Panc1 (cell line): ENCODE measurements at regions not wholly inside any gene's neighbourhood (a gene's known extent, or its start where the extent isn't known, plus 50 kb on each side); places are given as distances from the start of the nearest gene placed in this dataset.

Experiments
- ATAC-seq: fragments of 200-7000 bp; cut with Tn5 transposase; 2 replicates; pipeline ENCODE4 v1.9.1; 2020; ENCODE audit warnings: mild to moderate bottlenecking, moderate library complexity
- BruUV-seq: library from RNA; stranded (reverse); fragments of 400-500 nt; replicated peaks from 2 replicates; lab custom pipeline; 2021; lab: Mats Ljungman, UMichigan
- CTCF ChIA-PET: fragments of 300-600 bp; sonication (Branson Sonifier 250); formaldehyde crosslinking; loops from one replicate; lab custom pipeline; 2022; ENCODE audit warnings: antibody characterized with exemption; lab: Charles Lee
- POLR2A ChIA-PET: fragments of 300-600 bp; sonication (Branson Sonifier 250); formaldehyde crosslinking; loops from one replicate; lab custom pipeline; 2022; ENCODE audit warnings: antibody characterized with exemption; lab: Charles Lee
- DNase-seq: peaks from one replicate; pipeline ENCODE4 v3.0.0-alpha.2; 2010; ENCODE audit warnings: low read depth, low spot score
- H3K27ac ChIP-seq: 2 replicates; pipeline ENCODE4 v1.5.1; 2011; ENCODE audit warnings: mild to moderate bottlenecking, low read length, inconsistent platforms
- H3K27me3 ChIP-seq: fragments of 200-500 bp; sonication (Bioruptor generic); 2 replicates; pipeline ENCODE4 v1.6.0; 2014; ENCODE audit warnings: low read length, inconsistent platforms; ENCODE audit not compliant: control insufficient read depth, insufficient read depth
- H3K36me3 ChIP-seq: fragments of 200-500 bp; sonication (Bioruptor generic); 2 replicates; pipeline ENCODE4 v1.5.1; 2014; ENCODE audit warnings: inconsistent platforms, mild to moderate bottlenecking, low read length, moderate library complexity; ENCODE audit not compliant: control insufficient read depth, insufficient read depth
- H3K4me1 ChIP-seq: 2 replicates; pipeline ENCODE4 v1.5.1; 2011; ENCODE audit warnings: inconsistent platforms, mild to moderate bottlenecking, low read length, moderate library complexity; ENCODE audit not compliant: control insufficient read depth, insufficient read depth
- H3K4me3 ChIP-seq, 2 experiments: 2 replicates each; pipeline ENCODE4 v1.5.1; 2011 to 2012; ENCODE audit warnings: low read depth in 2 of 2, low read length in 2 of 2, mild to moderate bottlenecking in 2 of 2, inconsistent platforms in 1 of 2, moderate library complexity in 1 of 2
- H3K9me3 ChIP-seq: fragments of 200-500 bp; sonication (Bioruptor generic); 2 replicates; pipeline ENCODE4 v1.5.1; 2014; ENCODE audit warnings: low read depth, mild to moderate bottlenecking, inconsistent platforms, low read length, moderate library complexity; ENCODE audit not compliant: control insufficient read depth, insufficient read depth
- CTCF ChIP-seq: fragments of 450-650 bp; IDR thresholded peaks from 2 replicates; pipeline ENCODE4 v1.5.1; 2017; ENCODE audit warnings: mild to moderate bottlenecking
- POLR2AphosphoS5 ChIP-seq: IDR thresholded peaks from 2 replicates; pipeline ENCODE4 v1.6.1; 2012; ENCODE audit warnings: mild to moderate bottlenecking, low read depth, low read length, moderate library complexity
- REST ChIP-seq, 2 experiments: IDR thresholded peaks; 2 replicates each; pipeline ENCODE4 v1.6.1; 2011 to 2012; ENCODE audit warnings: low read depth in 2 of 2, control low read depth in 1 of 2, low read length in 1 of 2, mild to moderate bottlenecking in 1 of 2, moderate library complexity in 1 of 2; ENCODE audit not compliant: insufficient read depth in 1 of 2
- SIN3A ChIP-seq: IDR thresholded peaks from 2 replicates; pipeline ENCODE4 v1.6.1; 2012; ENCODE audit warnings: low read depth, mild to moderate bottlenecking, low read length, moderate library complexity, borderline replicate concordance; ENCODE audit not compliant: insufficient read depth
- TCF7L2 ChIP-seq: IDR thresholded peaks from 2 replicates; pipeline ENCODE4 v1.6.1; 2011; ENCODE audit warnings: mild to moderate bottlenecking, low read depth, low read length, inconsistent platforms
- in situ Hi-C: cut with HindIII; loops from 2 replicates; pipeline ENCODE4 v1.10.0; 2016; ENCODE audit warnings: low sequenced_read_pairs, low pct_unique_long_range_greater_than_20kb
- intact Hi-C: fragments of 100-400 bp; cut with micrococcal nuclease; formaldehyde crosslinking; loops from one replicate; pipeline ENCODE4 v1.10.0; 2022; ENCODE audit not compliant: unreplicated experiment

GRCh38 chr1:29576510-29576909 is 340.2 kb downstream of the PTPRU start:
- in situ Hi-C loops = no loop called here
- BruUV-seq = no TSS peak
- intact Hi-C loops = no loop called here
- ChIA-PET CTCF (no interaction called here), POLR2A (no interaction called here)
- H3K4me3 ChIP-seq = no peak overlapping the region
- H3K36me3 ChIP-seq = no peaks in the 10 kb centered on the region
- no peaks in the 10 kb centered on the region for H3K27me3 ChIP-seq
- TF ChIP-seq POLR2AphosphoS5 (no peak), REST (IDR thresholded peaks at IDR 0.05; ENCODE audit: insufficient read depth in 1 of 2, low read depth in 2 of 2, low read length in 1 of 2) (no peak), CTCF (no peak), SIN3A (no peak), TCF7L2 (no peak)
- no peak for ATAC-seq
- no peaks in the 10 kb centered on the region for H3K9me3 ChIP-seq
- H3K4me1 ChIP-seq = no peaks in the 10 kb centered on the region
- no peak overlapping the region for H3K27ac ChIP-seq
- DNase-seq = no peak

- intact Hi-C loops (no loop called here), in situ Hi-C loops (no loop called here)
- ATAC-seq (no peak), DNase-seq (no peak)
- no peak overlapping the region for H3K27ac ChIP-seq
- H3K27me3 ChIP-seq = no peaks in the 10 kb centered on the region
- BruUV-seq = no TSS peak
- H3K4me3 ChIP-seq = no peak overlapping the region
- CTCF ChIA-PET = no interaction called here
- POLR2A ChIA-PET = no interaction called here
- no peaks in the 10 kb centered on the region for H3K9me3 ChIP-seq
- TF ChIP-seq CTCF (no peak), REST (IDR thresholded peaks at IDR 0.05; ENCODE audit: insufficient read depth in 1 of 2, low read depth in 2 of 2, low read length in 1 of 2) (no peak), SIN3A (no peak), POLR2AphosphoS5 (no peak), TCF7L2 (no peak)
- no peaks in the 10 kb centered on the region; the same call in 1 of the 2 replicates for H3K4me1 ChIP-seq
- no peaks in the 10 kb centered on the region for H3K36me3 ChIP-seq
Measured at GRCh38 chr1:29575826-29576225, 339.5 kb downstream of the PTPRU start.
